GM23338 (cell line): ENCODE measurements at regions not wholly inside any gene's neighbourhood (a gene's known extent, or its start where the extent isn't known, plus 50 kb on each side); places are given as distances from the start of the nearest gene placed in this dataset. TPM values are rescaled to one million over a fixed set of nuclear protein-coding genes. Genes with fewer than 3 reads are reported as not detected.

Source experiments
- CREB1 ChIP-seq: fragments of 250-450 bp; sonication (Bioruptor Pico); IDR thresholded peaks from 2 replicates; pipeline ENCODE4 v1.5.0; 2020; ENCODE audit warnings: low read depth, mild to moderate bottlenecking, moderate library complexity
- CTCF ChIP-seq, 2 experiments: fragments of 200-600 bp in 1 of 2; sonication (generic) in 1 of 2; conservative IDR thresholded peaks; 2 replicates each; pipeline versions ENCODE4 v1.5.1 to v1.6.1; 2016 to 2017; ENCODE audit warnings: antibody characterized with exemption in 2 of 2, low read depth in 2 of 2, mild to moderate bottlenecking in 2 of 2, moderate library complexity in 1 of 2
- ETS1 ChIP-seq: IDR thresholded peaks from 2 replicates; pipeline ENCODE4 v1.6.1; 2016; ENCODE audit warnings: antibody characterized with exemption
- EZH2phosphoT487 ChIP-seq: fragments of 200-600 bp; sonication (generic); IDR thresholded peaks from one replicate; pipeline ENCODE4 v1.8.1; 2018; ENCODE audit warnings: antibody characterized with exemption; ENCODE audit not compliant: unreplicated experiment
- JUNB ChIP-seq: IDR thresholded peaks from one replicate; pipeline ENCODE4 v1.6.1; 2016; ENCODE audit warnings: antibody characterized with exemption; ENCODE audit not compliant: unreplicated experiment
- NANOG ChIP-seq: IDR thresholded peaks from 2 replicates; pipeline ENCODE4 v1.6.1; 2016; ENCODE audit warnings: antibody characterized with exemption, borderline replicate concordance
- POLR2AphosphoS5 ChIP-seq: IDR thresholded peaks from 2 replicates; pipeline ENCODE4 v1.6.1; 2016; ENCODE audit warnings: antibody characterized with exemption, low read depth
- STAT1 ChIP-seq: IDR thresholded peaks from one replicate; pipeline ENCODE4 v1.6.1; 2016; ENCODE audit warnings: antibody characterized with exemption; ENCODE audit not compliant: unreplicated experiment
- ZNF114 ChIP-seq: fragments of 250-450 bp; sonication (Bioruptor Pico); IDR thresholded peaks from 2 replicates; pipeline ENCODE4 v1.5.0; 2020; ENCODE audit warnings: mild to moderate bottlenecking, moderate library complexity
- ZNF331 ChIP-seq: fragments of 250-450 bp; sonication (Bioruptor Pico); IDR thresholded peaks from 2 replicates; pipeline ENCODE4 v1.5.0; 2020; ENCODE audit warnings: low read depth, mild to moderate bottlenecking, moderate library complexity
- small RNA-seq: library from RNA; depleted of rRNA; stranded (forward); fragments of <200 nt; gene quantifications from one replicate; pipeline ENCODE3, GENCODE V24; 2014; ENCODE audit warnings: low replicate concordance

- TF ChIP-seq ZNF114 (CRISPR knock-in tag) (no peak), ZNF331 (no peak), EZH2phosphoT487 (no peak), STAT1 (no peak), JUNB (no peak), CTCF (conservative IDR thresholded peaks at IDR 0.05; ENCODE audit: low read depth in 2 of 2) (no peak), CREB1 (CRISPR knock-in tag) (no peak), POLR2AphosphoS5 (no peak), NANOG (no peak), ETS1 (no peak)
Measured at GRCh38 chr6:54060286-54060685, 51.0 kb upstream of the MLIP start (continued).

Small RNAs in the stretch of these regions (small RNA-seq; reads per million reads assigned to genes)
- not detected for gene ERHP2
